ENCODE measurements at regions not wholly inside any gene's neighbourhood (a gene's known extent, or its start where the extent isn't known, plus 50 kb on each side); places are given as distances from the start of the nearest gene placed in this dataset.
"Not testable (repeated sequence)": the region's sequence is repeated elsewhere in the genome, so short reads cannot be mapped to it uniquely, and the experiment has no call there.

- no peak for DNase-seq
Observed at GRCh38 chr10:89952751-89953150, 251.4 kb downstream of the KIF20B start.

GRCh38 chr10:89954061-89954460 is 252.7 kb downstream of the KIF20B start:
- no peak for DNase-seq

GRCh38 chr10:89954787-89955566 is 253.6 kb downstream of the KIF20B start:
- DNase-seq, result no peak

- DNase-seq, result no peak
Observed at GRCh38 chr10:89959433-89960110, 258.2 kb downstream of the KIF20B start.

GRCh38 chr10:89963451-89964102 is 262.2 kb downstream of the KIF20B start:
- DNase-seq, result no peak

- DNase-seq, result no peak
Observed at GRCh38 chr10:89966211-89966610, 264.8 kb downstream of the KIF20B start.

GRCh38 chr10:89973326-89973725 is 271.9 kb downstream of the KIF20B start:
- no peak for DNase-seq

- no peak for DNase-seq
Observed at GRCh38 chr10:89975071-89975470, 273.7 kb downstream of the KIF20B start.

GRCh38 chr10:89975771-89976170 is 274.4 kb downstream of the KIF20B start:
- no peak for DNase-seq

- DNase-seq, result no peak
Observed at GRCh38 chr10:89978081-89978480, 276.7 kb downstream of the KIF20B start.

- DNase-seq, result no peak
Observed at GRCh38 chr10:89979726-89980125, 278.3 kb downstream of the KIF20B start.

GRCh38 chr10:89980166-89980565 is 278.8 kb downstream of the KIF20B start:
- no peak for DNase-seq

GRCh38 chr10:89981891-89982290 is 280.5 kb downstream of the KIF20B start:
- DNase-seq, result no peak

- DNase-seq, result no peak
Observed at GRCh38 chr10:89985446-89985845, 284.1 kb downstream of the KIF20B start.

GRCh38 chr10:89988361-89988760 is 287.0 kb downstream of the KIF20B start:
- DNase-seq, result not testable (repeated sequence)

- DNase-seq, result no peak
Observed at GRCh38 chr10:89992575-89992974, 291.2 kb downstream of the KIF20B start.

- DNase-seq, result no peak
Observed at GRCh38 chr10:90007226-90007625, 305.8 kb downstream of the KIF20B start.

GRCh38 chr10:90011281-90011680 is 309.9 kb downstream of the KIF20B start:
- DNase-seq, result not testable (repeated sequence)

- DNase-seq, result no peak
Observed at GRCh38 chr10:90018819-90019218, 317.4 kb downstream of the KIF20B start.

GRCh38 chr10:90020506-90020905 is 319.1 kb downstream of the KIF20B start:
- no peak for DNase-seq

GRCh38 chr10:90023950-90024349 is 322.6 kb downstream of the KIF20B start:
- DNase-seq, result no peak

- no peak for DNase-seq
Observed at GRCh38 chr10:90028312-90028711, 326.9 kb downstream of the KIF20B start.

GRCh38 chr10:90031776-90032175 is 330.4 kb downstream of the KIF20B start:
- no peak for DNase-seq

GRCh38 chr10:90032519-90032918 is 331.1 kb downstream of the KIF20B start:
- DNase-seq, result no peak

Data from activated naive CD4-positive, alpha-beta T cell treated with anti-CD3 and anti-CD28 coated beads, Interleukin-2, amount 50 U/mL, for 16 hours (primary cell).